GM23338 (cell line): ENCODE measurements at regions not wholly inside any gene's neighbourhood (a gene's known extent, or its start where the extent isn't known, plus 50 kb on each side); places are given as distances from the start of the nearest gene placed in this dataset.
A peak's percentile ranks its signal among the peaks of the same experiment; 100 is the strongest.

Source experiments
- ATAC-seq: fragments of 200-7000 bp; cut with Tn5 transposase; 3 replicates; pipeline ENCODE4 v1.9.1; 2020
- DNase-seq: peaks from one replicate; pipeline ENCODE4 v3.0.0-alpha.2; 2015; ENCODE audit warnings: low spot score
- H2AFZ ChIP-seq: fragments of 200-600 bp; sonication (generic); 2 replicates; pipeline ENCODE4 v1.8.0; 2016; ENCODE audit warnings: antibody characterized with exemption, mild to moderate bottlenecking, moderate library complexity
- H3F3A ChIP-seq: fragments of 200-600 bp; sonication (generic); replicated peaks from 2 replicates; pipeline ENCODE4 v1.8.0; 2017; ENCODE audit warnings: antibody characterized with exemption, mixed run types, low read depth
- H3K27ac ChIP-seq: fragments of 200-600 bp; sonication (generic); 2 replicates; pipeline ENCODE4 v1.6.1; 2016; ENCODE audit warnings: low read depth
- H3K27me3 ChIP-seq: fragments of 200-600 bp; sonication (generic); 2 replicates; pipeline ENCODE4 v1.8.0; 2016; ENCODE audit warnings: mild to moderate bottlenecking, mixed run types, moderate library complexity; ENCODE audit not compliant: insufficient read depth
- H3K36me3 ChIP-seq: fragments of 200-600 bp; sonication (generic); 2 replicates; pipeline ENCODE4 v1.8.0; 2016; ENCODE audit warnings: mild to moderate bottlenecking; ENCODE audit not compliant: insufficient read depth
- H3K4me1 ChIP-seq: fragments of 200-600 bp; sonication (generic); 2 replicates; pipeline ENCODE4 v1.8.0; 2016; ENCODE audit warnings: mild to moderate bottlenecking, moderate library complexity; ENCODE audit not compliant: insufficient read depth
- H3K4me2 ChIP-seq: fragments of 200-600 bp; sonication (generic); 2 replicates; pipeline ENCODE4 v1.7.1; 2017; ENCODE audit warnings: mixed run types
- H3K4me3 ChIP-seq: fragments of 200-600 bp; sonication (generic); 2 replicates; pipeline ENCODE4 v1.6.1; 2016; ENCODE audit warnings: mixed run types
- H3K79me2 ChIP-seq: fragments of 200-600 bp; sonication (generic); replicated peaks from 2 replicates; pipeline ENCODE4 v1.8.0; 2017; ENCODE audit warnings: mild to moderate bottlenecking; ENCODE audit not compliant: insufficient read depth
- H3K9me2 ChIP-seq: fragments of 200-600 bp; sonication (generic); 2 replicates; pipeline ENCODE4 v1.8.0; 2017; ENCODE audit not compliant: insufficient read depth
- H4K20me1 ChIP-seq: fragments of 200-600 bp; sonication (generic); replicated peaks from 2 replicates; pipeline ENCODE4 v1.8.0; 2017; ENCODE audit warnings: mild to moderate bottlenecking; ENCODE audit not compliant: insufficient read depth
- H3K27ac Mint-ChIP-seq: 2 replicates; pipeline ENCODE4 v1.8.0; 2020; ENCODE audit warnings: inconsistent platforms, mild to moderate bottlenecking, moderate library complexity, mixed read lengths
- H3K27me3 Mint-ChIP-seq: 3 replicates; pipeline ENCODE4 v1.8.0; 2022; ENCODE audit warnings: low read depth, mild to moderate bottlenecking, moderate library complexity, mixed read lengths, inconsistent platforms; ENCODE audit not compliant: insufficient read depth, poor library complexity
- H3K36me3 Mint-ChIP-seq: 3 replicates; pipeline ENCODE4 v1.8.0; 2021; ENCODE audit warnings: low read depth, mild to moderate bottlenecking, inconsistent platforms, moderate library complexity, mixed read lengths
- H3K4me1 Mint-ChIP-seq: 3 replicates; pipeline ENCODE4 v1.8.0; 2020; ENCODE audit warnings: mild to moderate bottlenecking, inconsistent platforms, mixed read lengths
- H3K4me3 Mint-ChIP-seq: 3 replicates; pipeline ENCODE4 v1.8.0; 2021; ENCODE audit warnings: moderate library complexity, mild to moderate bottlenecking, inconsistent platforms, mixed read lengths
- H3K9me3 Mint-ChIP-seq: 3 replicates; pipeline ENCODE4 v1.8.0; 2020; ENCODE audit warnings: moderate library complexity, mild to moderate bottlenecking, inconsistent platforms, mixed read lengths
- CREB1 ChIP-seq: fragments of 250-450 bp; sonication (Bioruptor Pico); IDR thresholded peaks from 2 replicates; pipeline ENCODE4 v1.5.0; 2020; ENCODE audit warnings: low read depth, mild to moderate bottlenecking, moderate library complexity
- POLR2AphosphoS5 ChIP-seq: IDR thresholded peaks from 2 replicates; pipeline ENCODE4 v1.6.1; 2016; ENCODE audit warnings: antibody characterized with exemption, low read depth
- ZNF331 ChIP-seq: fragments of 250-450 bp; sonication (Bioruptor Pico); IDR thresholded peaks from 2 replicates; pipeline ENCODE4 v1.5.0; 2020; ENCODE audit warnings: low read depth, mild to moderate bottlenecking, moderate library complexity
- TF ChIP-seq, protein P1 (sequence below): fragments of 250-450 bp; sonication (Bioruptor Pico); IDR thresholded peaks from 2 replicates; pipeline ENCODE4 v1.5.0; 2020; ENCODE audit warnings: mild to moderate bottlenecking, moderate library complexity
- TF ChIP-seq, protein P2 (sequence below): IDR thresholded peaks from 2 replicates; pipeline ENCODE4 v1.6.1; 2016; ENCODE audit warnings: antibody characterized with exemption
- TF ChIP-seq, protein P3 (sequence below): IDR thresholded peaks from one replicate; pipeline ENCODE4 v1.6.1; 2018; ENCODE audit warnings: antibody characterized with exemption; ENCODE audit not compliant: unreplicated experiment

DNA sequence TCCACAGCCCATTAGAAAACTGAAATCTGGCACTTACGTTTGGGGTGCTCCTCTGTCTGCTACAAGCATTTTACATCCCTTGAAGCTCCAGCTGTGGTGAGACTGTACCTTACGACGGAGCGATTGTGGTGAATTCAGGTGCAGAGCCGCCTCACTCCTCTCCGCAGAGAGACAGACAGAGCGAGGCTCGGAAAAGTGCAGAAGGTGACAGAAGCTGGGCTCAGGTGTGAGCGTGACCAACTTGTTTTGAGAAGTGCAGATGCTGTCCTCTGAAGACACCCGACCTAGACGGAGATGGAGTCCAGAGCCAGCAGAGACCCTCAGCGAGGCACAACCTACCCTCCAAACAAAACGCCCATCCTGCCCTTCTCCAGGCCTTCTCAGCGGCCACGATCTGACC lies 196.5 kb downstream of the MED10 start:
- Mint-ChIP-seq H3K4me1 (no peaks in the 10 kb centered on the region; the same call in 2 of the 3 replicates), H3K4me3 (no peak overlapping the region), H3K9me3 (peaks cover 6% of the 10 kb centered on the region; the same call in 1 of the 3 replicates), H3K27ac (no peak overlapping the region), H3K27me3 (peaks cover 2% of the 10 kb centered on the region), H3K36me3 (peaks cover 4% of the 10 kb centered on the region; the same call in 2 of the 3 replicates)
- DNase-seq (no peak), ATAC-seq (no peak)
- no peak overlapping the region for H3K4me2 ChIP-seq
- no peaks in the 10 kb centered on the region for H4K20me1 ChIP-seq
- no peaks in the 10 kb centered on the region for H3K36me3 ChIP-seq
- H3K4me1 ChIP-seq = no peaks in the 10 kb centered on the region
- no peaks in the 10 kb centered on the region for H3F3A ChIP-seq
- TF ChIP-seq, protein P1, sequence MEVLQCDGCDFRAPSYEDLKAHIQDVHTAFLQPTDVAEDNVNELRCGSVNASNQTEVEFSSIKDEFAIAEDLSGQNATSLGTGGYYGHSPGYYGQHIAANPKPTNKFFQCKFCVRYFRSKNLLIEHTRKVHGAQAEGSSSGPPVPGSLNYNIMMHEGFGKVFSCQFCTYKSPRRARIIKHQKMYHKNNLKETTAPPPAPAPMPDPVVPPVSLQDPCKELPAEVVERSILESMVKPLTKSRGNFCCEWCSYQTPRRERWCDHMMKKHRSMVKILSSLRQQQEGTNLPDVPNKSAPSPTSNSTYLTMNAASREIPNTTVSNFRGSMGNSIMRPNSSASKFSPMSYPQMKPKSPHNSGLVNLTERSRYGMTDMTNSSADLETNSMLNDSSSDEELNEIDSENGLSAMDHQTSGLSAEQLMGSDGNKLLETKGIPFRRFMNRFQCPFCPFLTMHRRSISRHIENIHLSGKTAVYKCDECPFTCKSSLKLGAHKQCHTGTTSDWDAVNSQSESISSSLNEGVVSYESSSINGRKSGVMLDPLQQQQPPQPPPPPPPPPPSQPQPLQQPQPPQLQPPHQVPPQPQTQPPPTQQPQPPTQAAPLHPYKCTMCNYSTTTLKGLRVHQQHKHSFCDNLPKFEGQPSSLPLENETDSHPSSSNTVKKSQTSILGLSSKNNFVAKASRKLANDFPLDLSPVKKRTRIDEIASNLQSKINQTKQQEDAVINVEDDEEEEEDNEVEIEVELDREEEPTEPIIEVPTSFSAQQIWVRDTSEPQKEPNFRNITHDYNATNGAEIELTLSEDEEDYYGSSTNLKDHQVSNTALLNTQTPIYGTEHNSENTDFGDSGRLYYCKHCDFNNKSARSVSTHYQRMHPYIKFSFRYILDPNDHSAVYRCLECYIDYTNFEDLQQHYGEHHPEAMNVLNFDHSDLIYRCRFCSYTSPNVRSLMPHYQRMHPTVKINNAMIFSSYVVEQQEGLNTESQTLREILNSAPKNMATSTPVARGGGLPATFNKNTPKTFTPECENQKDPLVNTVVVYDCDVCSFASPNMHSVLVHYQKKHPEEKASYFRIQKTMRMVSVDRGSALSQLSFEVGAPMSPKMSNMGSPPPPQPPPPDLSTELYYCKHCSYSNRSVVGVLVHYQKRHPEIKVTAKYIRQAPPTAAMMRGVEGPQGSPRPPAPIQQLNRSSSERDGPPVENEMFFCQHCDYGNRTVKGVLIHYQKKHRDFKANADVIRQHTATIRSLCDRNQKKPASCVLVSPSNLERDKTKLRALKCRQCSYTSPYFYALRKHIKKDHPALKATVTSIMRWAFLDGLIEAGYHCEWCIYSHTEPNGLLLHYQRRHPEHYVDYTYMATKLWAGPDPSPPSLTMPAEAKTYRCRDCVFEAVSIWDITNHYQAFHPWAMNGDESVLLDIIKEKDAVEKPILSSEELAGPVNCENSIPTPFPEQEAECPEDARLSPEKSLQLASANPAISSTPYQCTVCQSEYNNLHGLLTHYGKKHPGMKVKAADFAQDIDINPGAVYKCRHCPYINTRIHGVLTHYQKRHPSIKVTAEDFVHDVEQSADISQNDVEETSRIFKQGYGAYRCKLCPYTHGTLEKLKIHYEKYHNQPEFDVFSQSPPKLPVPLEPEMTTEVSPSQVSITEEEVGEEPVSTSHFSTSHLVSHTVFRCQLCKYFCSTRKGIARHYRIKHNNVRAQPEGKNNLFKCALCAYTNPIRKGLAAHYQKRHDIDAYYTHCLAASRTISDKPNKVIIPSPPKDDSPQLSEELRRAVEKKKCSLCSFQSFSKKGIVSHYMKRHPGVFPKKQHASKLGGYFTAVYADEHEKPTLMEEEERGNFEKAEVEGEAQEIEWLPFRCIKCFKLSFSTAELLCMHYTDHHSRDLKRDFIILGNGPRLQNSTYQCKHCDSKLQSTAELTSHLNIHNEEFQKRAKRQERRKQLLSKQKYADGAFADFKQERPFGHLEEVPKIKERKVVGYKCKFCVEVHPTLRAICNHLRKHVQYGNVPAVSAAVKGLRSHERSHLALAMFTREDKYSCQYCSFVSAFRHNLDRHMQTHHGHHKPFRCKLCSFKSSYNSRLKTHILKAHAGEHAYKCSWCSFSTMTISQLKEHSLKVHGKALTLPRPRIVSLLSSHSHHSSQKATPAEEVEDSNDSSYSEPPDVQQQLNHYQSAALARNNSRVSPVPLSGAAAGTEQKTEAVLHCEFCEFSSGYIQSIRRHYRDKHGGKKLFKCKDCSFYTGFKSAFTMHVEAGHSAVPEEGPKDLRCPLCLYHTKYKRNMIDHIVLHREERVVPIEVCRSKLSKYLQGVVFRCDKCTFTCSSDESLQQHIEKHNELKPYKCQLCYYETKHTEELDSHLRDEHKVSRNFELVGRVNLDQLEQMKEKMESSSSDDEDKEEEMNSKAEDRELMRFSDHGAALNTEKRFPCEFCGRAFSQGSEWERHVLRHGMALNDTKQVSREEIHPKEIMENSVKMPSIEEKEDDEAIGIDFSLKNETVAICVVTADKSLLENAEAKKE (CRISPR knock-in tag) = no peak
- TF ChIP-seq CREB1 (CRISPR knock-in tag) (no peak), ZNF331 (CRISPR knock-in tag) (no peak), POLR2AphosphoS5 (no peak)
- TF ChIP-seq, protein P2, sequence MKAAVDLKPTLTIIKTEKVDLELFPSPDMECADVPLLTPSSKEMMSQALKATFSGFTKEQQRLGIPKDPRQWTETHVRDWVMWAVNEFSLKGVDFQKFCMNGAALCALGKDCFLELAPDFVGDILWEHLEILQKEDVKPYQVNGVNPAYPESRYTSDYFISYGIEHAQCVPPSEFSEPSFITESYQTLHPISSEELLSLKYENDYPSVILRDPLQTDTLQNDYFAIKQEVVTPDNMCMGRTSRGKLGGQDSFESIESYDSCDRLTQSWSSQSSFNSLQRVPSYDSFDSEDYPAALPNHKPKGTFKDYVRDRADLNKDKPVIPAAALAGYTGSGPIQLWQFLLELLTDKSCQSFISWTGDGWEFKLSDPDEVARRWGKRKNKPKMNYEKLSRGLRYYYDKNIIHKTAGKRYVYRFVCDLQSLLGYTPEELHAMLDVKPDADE = no peak
- TF ChIP-seq, protein P3, sequence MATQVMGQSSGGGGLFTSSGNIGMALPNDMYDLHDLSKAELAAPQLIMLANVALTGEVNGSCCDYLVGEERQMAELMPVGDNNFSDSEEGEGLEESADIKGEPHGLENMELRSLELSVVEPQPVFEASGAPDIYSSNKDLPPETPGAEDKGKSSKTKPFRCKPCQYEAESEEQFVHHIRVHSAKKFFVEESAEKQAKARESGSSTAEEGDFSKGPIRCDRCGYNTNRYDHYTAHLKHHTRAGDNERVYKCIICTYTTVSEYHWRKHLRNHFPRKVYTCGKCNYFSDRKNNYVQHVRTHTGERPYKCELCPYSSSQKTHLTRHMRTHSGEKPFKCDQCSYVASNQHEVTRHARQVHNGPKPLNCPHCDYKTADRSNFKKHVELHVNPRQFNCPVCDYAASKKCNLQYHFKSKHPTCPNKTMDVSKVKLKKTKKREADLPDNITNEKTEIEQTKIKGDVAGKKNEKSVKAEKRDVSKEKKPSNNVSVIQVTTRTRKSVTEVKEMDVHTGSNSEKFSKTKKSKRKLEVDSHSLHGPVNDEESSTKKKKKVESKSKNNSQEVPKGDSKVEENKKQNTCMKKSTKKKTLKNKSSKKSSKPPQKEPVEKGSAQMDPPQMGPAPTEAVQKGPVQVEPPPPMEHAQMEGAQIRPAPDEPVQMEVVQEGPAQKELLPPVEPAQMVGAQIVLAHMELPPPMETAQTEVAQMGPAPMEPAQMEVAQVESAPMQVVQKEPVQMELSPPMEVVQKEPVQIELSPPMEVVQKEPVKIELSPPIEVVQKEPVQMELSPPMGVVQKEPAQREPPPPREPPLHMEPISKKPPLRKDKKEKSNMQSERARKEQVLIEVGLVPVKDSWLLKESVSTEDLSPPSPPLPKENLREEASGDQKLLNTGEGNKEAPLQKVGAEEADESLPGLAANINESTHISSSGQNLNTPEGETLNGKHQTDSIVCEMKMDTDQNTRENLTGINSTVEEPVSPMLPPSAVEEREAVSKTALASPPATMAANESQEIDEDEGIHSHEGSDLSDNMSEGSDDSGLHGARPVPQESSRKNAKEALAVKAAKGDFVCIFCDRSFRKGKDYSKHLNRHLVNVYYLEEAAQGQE = no peak
- H3K4me3 ChIP-seq = no peak overlapping the region
- H3K9me2 ChIP-seq = no peaks in the 10 kb centered on the region
- peak overlapping the region; percentile 84; the same call in 1 of the 2 replicates for H2AFZ ChIP-seq
- H3K79me2 ChIP-seq = no peaks in the 10 kb centered on the region
- H3K27ac ChIP-seq = no peak overlapping the region
- no peaks in the 10 kb centered on the region for H3K27me3 ChIP-seq
